OCI-LY1 (cell line): ENCODE measurements at regions not wholly inside any gene's neighbourhood (a gene's known extent, or its start where the extent isn't known, plus 50 kb on each side); places are given as distances from the start of the nearest gene placed in this dataset.

ENCODE experiments used
- H2AFZ ChIP-seq: fragments of 200-600 bp; sonication (generic), shearing (Covaris generic); 2 replicates; pipeline ENCODE4 v1.6.0; 2014; ENCODE audit warnings: antibody characterized with exemption, mild to moderate bottlenecking, low read length
- H3F3A ChIP-seq: fragments of 200-600 bp; sonication (generic), shearing (Covaris generic); 2 replicates; pipeline ENCODE4 v1.6.0; 2014; ENCODE audit warnings: mild to moderate bottlenecking, antibody characterized with exemption, low read length, moderate library complexity; ENCODE audit not compliant: insufficient read depth
- H3K27ac ChIP-seq: fragments of 200-600 bp; sonication (generic); 2 replicates; pipeline ENCODE4 v1.5.1; 2014; ENCODE audit warnings: low read length, mixed run types, mild to moderate bottlenecking, low read depth; ENCODE audit not compliant: poor library complexity, severe bottlenecking
- H3K27me3 ChIP-seq: fragments of 200-600 bp; sonication (generic); 2 replicates; pipeline ENCODE4 v1.6.0; 2014; ENCODE audit warnings: antibody characterized with exemption, mild to moderate bottlenecking, low read length, moderate library complexity; ENCODE audit not compliant: insufficient read depth
- H3K36me3 ChIP-seq: fragments of 200-600 bp; sonication (generic); 2 replicates; pipeline ENCODE4 v1.6.1; 2014; ENCODE audit warnings: mild to moderate bottlenecking, antibody characterized with exemption, low read length, moderate library complexity, mixed read lengths; ENCODE audit not compliant: insufficient read depth
- H3K4me1 ChIP-seq: fragments of 200-600 bp; sonication (generic); 2 replicates; pipeline ENCODE4 v1.5.1; 2014; ENCODE audit warnings: mild to moderate bottlenecking, low read length, moderate library complexity; ENCODE audit not compliant: insufficient read depth, severe bottlenecking
- H3K4me2 ChIP-seq: fragments of 200-600 bp; sonication (generic), shearing (Covaris generic); 2 replicates; pipeline ENCODE4 v1.6.1; 2014; ENCODE audit warnings: low read length
- H3K4me3 ChIP-seq: fragments of 200-600 bp; sonication (generic); 2 replicates; pipeline ENCODE4 v1.5.1; 2014; ENCODE audit warnings: low read length, low read depth, mild to moderate bottlenecking, mixed read lengths; ENCODE audit not compliant: poor library complexity, severe bottlenecking
- H3K79me2 ChIP-seq: fragments of 200-600 bp; shearing (Covaris generic); 2 replicates; pipeline ENCODE4 v1.6.1; 2016; ENCODE audit warnings: mixed run types, low read length, mixed read lengths; ENCODE audit not compliant: insufficient read depth
- H3K9ac ChIP-seq: fragments of 200-600 bp; sonication (generic), shearing (Covaris generic); 2 replicates; pipeline ENCODE4 v1.6.1; 2014; ENCODE audit warnings: mild to moderate bottlenecking, low read length, mixed read lengths
- H3K9me2 ChIP-seq: fragments of 200-600 bp; sonication (generic), shearing (Covaris generic); 2 replicates; pipeline ENCODE4 v1.6.1; 2014; ENCODE audit warnings: low read depth, mild to moderate bottlenecking, low read length, mixed read lengths
- H3K9me3 ChIP-seq: fragments of 200-600 bp; shearing (Covaris generic); 2 replicates; pipeline ENCODE4 v1.6.1; 2014; ENCODE audit warnings: low read length, mixed read lengths
- H4K20me1 ChIP-seq: fragments of 200-600 bp; sonication (generic), shearing (Covaris generic); 2 replicates; pipeline ENCODE4 v1.6.0; 2016; ENCODE audit warnings: mild to moderate bottlenecking, low read length; ENCODE audit not compliant: insufficient read depth
- EZH2 ChIP-seq: fragments of 200-600 bp; sonication (generic), shearing (Covaris generic); IDR thresholded peaks from 2 replicates; pipeline ENCODE4 v1.8.0; 2017; ENCODE audit warnings: borderline replicate concordance, mixed run types, mild to moderate bottlenecking, antibody characterized with exemption, low read length, moderate library complexity, mixed read lengths
- TF ChIP-seq, protein P1 (sequence below): fragments of 200-600 bp; sonication (generic), shearing (Covaris generic); IDR thresholded peaks from 2 replicates; pipeline ENCODE4 v1.5.1; 2017; ENCODE audit warnings: mild to moderate bottlenecking, antibody characterized with exemption, low read length, moderate library complexity, mixed read lengths

DNA sequence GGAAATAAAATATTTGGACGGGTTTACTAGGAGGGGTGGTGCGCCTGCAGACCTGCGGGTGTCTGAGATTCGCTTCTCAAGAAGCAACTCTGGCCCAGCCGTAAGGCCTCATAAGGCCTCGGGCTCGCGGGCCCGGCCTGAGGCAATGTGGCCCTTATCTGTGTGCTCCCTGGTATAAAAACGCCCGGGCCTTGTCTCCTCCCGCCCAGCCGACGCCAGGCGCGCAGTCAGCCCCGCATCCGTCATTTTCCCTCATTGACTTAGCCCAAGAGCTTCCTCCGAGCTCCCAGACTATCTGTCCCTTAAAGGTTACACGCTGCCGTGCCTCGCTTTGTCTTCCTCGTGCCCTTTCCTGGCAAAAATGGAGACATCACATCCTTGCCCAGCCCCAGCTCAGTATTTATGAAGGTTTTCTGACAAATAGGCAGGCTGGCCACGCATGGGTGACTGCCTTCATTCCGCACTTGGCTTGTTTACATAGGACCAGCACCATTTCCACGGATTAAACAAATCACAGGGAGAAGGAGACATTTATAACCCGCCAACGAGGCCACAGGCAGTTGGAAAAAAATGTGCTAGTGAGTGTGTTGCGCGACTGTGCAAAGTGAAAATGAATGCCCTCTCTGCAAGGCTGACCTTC lies 74.5 kb upstream of the TBCA start:
- H3K4me2 ChIP-seq = no peak overlapping the region

DNA sequence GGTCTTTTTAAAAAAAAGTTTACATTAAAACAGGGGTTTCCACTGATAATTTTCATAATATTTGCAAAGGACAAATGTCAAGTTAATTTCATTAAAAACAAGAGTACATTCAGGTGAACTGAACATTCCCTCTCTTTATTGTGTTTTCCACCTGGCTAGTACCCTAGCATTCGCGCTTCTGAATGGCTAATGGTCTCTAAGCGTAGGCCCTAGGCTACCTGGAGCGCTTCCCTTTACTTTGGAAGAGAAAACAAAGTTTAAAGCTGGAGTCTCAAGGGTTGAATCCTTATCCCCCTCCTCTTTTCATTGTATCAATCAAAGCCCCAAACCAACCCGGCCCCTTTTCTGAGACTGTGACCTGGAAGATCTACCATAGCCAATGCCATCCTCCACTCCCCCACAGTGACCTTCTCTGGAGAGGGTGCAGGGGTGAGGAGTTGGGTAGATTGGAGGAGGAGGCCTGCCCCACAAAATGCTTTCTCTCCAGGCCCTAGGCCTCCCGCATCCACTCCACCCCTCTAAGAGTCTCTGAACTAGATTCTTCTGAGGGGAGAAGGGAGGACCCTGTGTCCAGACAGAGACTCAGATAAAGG lies 73.3 kb upstream of the TBCA start:
- H3K79me2 ChIP-seq = no peaks in the 10 kb centered on the region

More for the DNA sequence above, 74.5 kb upstream of the TBCA start:
- Histone ChIP-seq H3K27me3 (no peaks in the 10 kb centered on the region), H3K79me2 (no peaks in the 10 kb centered on the region), H2AFZ (no peak overlapping the region), H3K27ac (no peak overlapping the region), H3K36me3 (no peaks in the 10 kb centered on the region), H3F3A (no peaks in the 10 kb centered on the region), H4K20me1 (no peaks in the 10 kb centered on the region), H3K9me3 (no peaks in the 10 kb centered on the region), H3K4me3 (no peak overlapping the region), H3K9ac (no peak overlapping the region), H3K4me1 (peaks cover 19% of the 10 kb centered on the region), H3K9me2 (no peaks in the 10 kb centered on the region)
- TF ChIP-seq EZH2 = no peak
- TF ChIP-seq, protein P1, sequence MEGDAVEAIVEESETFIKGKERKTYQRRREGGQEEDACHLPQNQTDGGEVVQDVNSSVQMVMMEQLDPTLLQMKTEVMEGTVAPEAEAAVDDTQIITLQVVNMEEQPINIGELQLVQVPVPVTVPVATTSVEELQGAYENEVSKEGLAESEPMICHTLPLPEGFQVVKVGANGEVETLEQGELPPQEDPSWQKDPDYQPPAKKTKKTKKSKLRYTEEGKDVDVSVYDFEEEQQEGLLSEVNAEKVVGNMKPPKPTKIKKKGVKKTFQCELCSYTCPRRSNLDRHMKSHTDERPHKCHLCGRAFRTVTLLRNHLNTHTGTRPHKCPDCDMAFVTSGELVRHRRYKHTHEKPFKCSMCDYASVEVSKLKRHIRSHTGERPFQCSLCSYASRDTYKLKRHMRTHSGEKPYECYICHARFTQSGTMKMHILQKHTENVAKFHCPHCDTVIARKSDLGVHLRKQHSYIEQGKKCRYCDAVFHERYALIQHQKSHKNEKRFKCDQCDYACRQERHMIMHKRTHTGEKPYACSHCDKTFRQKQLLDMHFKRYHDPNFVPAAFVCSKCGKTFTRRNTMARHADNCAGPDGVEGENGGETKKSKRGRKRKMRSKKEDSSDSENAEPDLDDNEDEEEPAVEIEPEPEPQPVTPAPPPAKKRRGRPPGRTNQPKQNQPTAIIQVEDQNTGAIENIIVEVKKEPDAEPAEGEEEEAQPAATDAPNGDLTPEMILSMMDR = no peak

DNA sequence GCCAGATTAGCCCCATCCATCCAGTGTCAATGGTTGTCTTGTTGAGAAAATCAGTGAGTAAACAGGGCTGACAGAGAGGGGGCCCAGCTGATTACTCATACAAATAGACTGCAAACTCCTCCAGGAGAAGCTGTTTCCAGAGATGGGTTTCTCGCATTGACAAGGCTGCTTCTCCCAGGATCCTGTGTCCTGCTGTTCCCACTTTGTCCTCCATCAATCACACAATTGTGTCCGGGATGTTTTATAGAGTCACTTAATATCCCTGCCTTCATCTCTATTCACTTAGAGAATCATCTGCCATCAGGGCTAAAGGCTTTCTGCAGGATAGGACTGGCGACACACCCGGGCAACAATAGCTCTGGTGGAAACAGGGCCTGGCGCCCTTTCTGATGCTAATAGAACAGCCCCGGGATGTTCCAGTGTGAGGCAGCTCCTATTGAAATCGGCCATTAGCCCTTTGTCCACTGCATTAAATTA lies 71.7 kb upstream of the TBCA start:
- Histone ChIP-seq H3K27ac (no peak overlapping the region), H3K79me2 (no peaks in the 10 kb centered on the region), H3K9ac (no peak overlapping the region), H3K27me3 (no peaks in the 10 kb centered on the region), H3K4me2 (no peak overlapping the region), H3K4me1 (peaks cover 11% of the 10 kb centered on the region), H3K36me3 (no peaks in the 10 kb centered on the region), H3K9me2 (no peaks in the 10 kb centered on the region), H2AFZ (no peak overlapping the region), H3F3A (no peaks in the 10 kb centered on the region), H3K9me3 (no peaks in the 10 kb centered on the region), H4K20me1 (no peaks in the 10 kb centered on the region), H3K4me3 (no peak overlapping the region)
- TF ChIP-seq, protein P1 = no peak
- no peak for TF ChIP-seq EZH2

More for the DNA sequence above, 73.3 kb upstream of the TBCA start:
- H3K9me3 ChIP-seq = no peaks in the 10 kb centered on the region
- H3F3A ChIP-seq = no peaks in the 10 kb centered on the region
- no peak overlapping the region for H3K4me3 ChIP-seq
- H3K4me2 ChIP-seq = no peak overlapping the region
- no peak overlapping the region for H3K27ac ChIP-seq
- no peak overlapping the region for H3K9ac ChIP-seq
- H4K20me1 ChIP-seq = no peaks in the 10 kb centered on the region
- no peak overlapping the region for H2AFZ ChIP-seq
- no peaks in the 10 kb centered on the region for H3K9me2 ChIP-seq
- TF ChIP-seq EZH2 = no peak
- TF ChIP-seq, protein P1 = no peak
- H3K36me3 ChIP-seq = no peaks in the 10 kb centered on the region
- H3K27me3 ChIP-seq = no peaks in the 10 kb centered on the region
- H3K4me1 ChIP-seq = peaks cover 19% of the 10 kb centered on the region
